B cell (primary cell): ENCODE measurements at regions not wholly inside any gene's neighbourhood (a gene's known extent, or its start where the extent isn't known, plus 50 kb on each side); places are given as distances from the start of the nearest gene placed in this dataset.

ENCODE experiments used
- ATAC-seq: fragments of 200-7000 bp; cut with Tn5 transposase; one replicate; pipeline ENCODE4 v1.10.0; 2021; ENCODE audit warnings: low read depth, mild to moderate bottlenecking, moderate number of reproducible peaks, moderate library complexity
- CTCF ChIA-PET: fragments of 350-600 bp; sonication (Branson Sonifier 250); formaldehyde crosslinking; loops from one replicate; lab custom pipeline; 2021; ENCODE audit warnings: antibody characterized with exemption, inconsistent platforms; lab: Charles Lee
- POLR2A ChIA-PET: fragments of 350-600 bp; sonication (Branson Sonifier 250); formaldehyde crosslinking; loops from one replicate; lab custom pipeline; 2021; ENCODE audit warnings: antibody characterized with exemption; lab: Charles Lee
- DNase-seq: peaks from one replicate; pipeline ENCODE4 v3.0.0; 2013
- H2AFZ ChIP-seq: 2 replicates; pipeline ENCODE4 v1.6.1; 2012; ENCODE audit warnings: mild to moderate bottlenecking, low read depth, low read length; ENCODE audit not compliant: insufficient read depth, poor library complexity, severe bottlenecking
- H3K27ac ChIP-seq, 2 donors: 1 replicate in 1 of 2; 2 replicates in 1 of 2; pipeline ENCODE4 v1.5.1; 2012 to 2013; ENCODE audit warnings: low read length in 2 of 2, mild to moderate bottlenecking in 2 of 2, moderate library complexity in 1 of 2
- H3K27me3 ChIP-seq, 4 experiments: fragments of 200-600 bp in 1 of 4; sonication (generic) in 1 of 4; replicated peaks in 1 of 4; 1 replicate in 2 of 4; 2 replicates in 2 of 4; pipeline versions ENCODE4 v1.6.1 to v1.7.0; 2013 to 2016; ENCODE audit warnings: low read length in 3 of 4, mild to moderate bottlenecking in 2 of 4, mixed read lengths in 1 of 4, moderate library complexity in 1 of 4; ENCODE audit not compliant: insufficient read depth in 4 of 4, control insufficient read depth in 3 of 4; ENCODE audit errors: control extremely low read depth in 1 of 4
- H3K36me3 ChIP-seq, 2 experiments: replicated peaks in 1 of 2; 1 replicate in 1 of 2; 2 replicates in 1 of 2; pipeline versions ENCODE4 v1.6.1 to v1.7.1; 2013; ENCODE audit warnings: low read length in 1 of 2; ENCODE audit not compliant: insufficient read depth in 2 of 2, control insufficient read depth in 1 of 2; ENCODE audit errors: control extremely low read depth in 1 of 2, extremely low read depth in 1 of 2
- H3K4me1 ChIP-seq, 2 donors: fragments of 200-600 bp in 1 of 2; sonication (generic) in 1 of 2; 1 replicate in 1 of 2; 2 replicates in 1 of 2; pipeline versions ENCODE4 v1.5.1 to v1.6.1; 2013 to 2017; ENCODE audit warnings: low read length in 2 of 2; ENCODE audit not compliant: control insufficient read depth in 2 of 2, insufficient read depth in 2 of 2
- H3K4me2 ChIP-seq: replicated peaks from 2 replicates; pipeline ENCODE3; 2012; ENCODE audit warnings: mild to moderate bottlenecking, low read depth, low read length; ENCODE audit not compliant: poor library complexity, severe bottlenecking
- H3K4me3 ChIP-seq, 5 experiments: fragments of 200-600 bp in 1 of 5; sonication (generic) in 1 of 5; 1 replicate in 3 of 5; 2 replicates in 2 of 5; pipeline versions ENCODE4 v1.5.1 to v1.7.0; 2011 to 2016; ENCODE audit warnings: low read length in 4 of 5, mild to moderate bottlenecking in 4 of 5, low read depth in 2 of 5, control low read depth in 1 of 5, moderate library complexity in 1 of 5; ENCODE audit not compliant: insufficient read depth in 1 of 5; ENCODE audit errors: control extremely low read depth in 1 of 5, extremely low read depth in 1 of 5
- H3K79me2 ChIP-seq: fragments of 200-600 bp; sonication (generic); one replicate; pipeline ENCODE4 v1.6.0; 2016; ENCODE audit warnings: low read length; ENCODE audit not compliant: control insufficient read depth, insufficient read depth
- H3K9ac ChIP-seq: fragments of 200-600 bp; sonication (generic); 2 replicates; pipeline ENCODE4 v1.6.1; 2017; ENCODE audit warnings: mild to moderate bottlenecking, low read length, moderate library complexity
- H3K9me3 ChIP-seq, 3 donors: one replicate each; pipeline versions ENCODE4 v1.6.1 to v1.7.1; 2013; ENCODE audit warnings: low read length in 2 of 3; ENCODE audit not compliant: control insufficient read depth in 2 of 3, insufficient read depth in 1 of 3; ENCODE audit errors: control extremely low read depth in 1 of 3
- H4K20me1 ChIP-seq: 2 replicates; pipeline ENCODE4 v1.6.0; 2012; ENCODE audit warnings: mild to moderate bottlenecking, low read length; ENCODE audit not compliant: insufficient read depth, control insufficient read depth, poor library complexity, severe bottlenecking
- H3K27ac Mint-ChIP-seq: one replicate; pipeline ENCODE4 v1.8.0; 2021; ENCODE audit warnings: mixed read lengths
- H3K27me3 Mint-ChIP-seq: one replicate; pipeline ENCODE4 v1.8.0; 2021; ENCODE audit warnings: mixed read lengths
- H3K4me1 Mint-ChIP-seq: one replicate; pipeline ENCODE4 v1.8.0; 2021; ENCODE audit warnings: mixed read lengths
- H3K4me3 Mint-ChIP-seq: one replicate; pipeline ENCODE4 v1.8.0; 2021; ENCODE audit warnings: mixed read lengths
- H3K9me3 Mint-ChIP-seq: one replicate; pipeline ENCODE4 v1.8.0; 2022; ENCODE audit warnings: mixed read lengths; ENCODE audit not compliant: insufficient read depth
- CTCF ChIP-seq: fragments of 200-600 bp; IDR thresholded peaks from one replicate; pipeline ENCODE4 v1.8.0; 2022; ENCODE audit warnings: antibody characterized with exemption, mild to moderate bottlenecking
- EZH2 ChIP-seq: IDR thresholded peaks from 2 replicates; pipeline ENCODE4 v1.6.1; 2012; ENCODE audit warnings: borderline replicate concordance, low read depth, mild to moderate bottlenecking, moderate library complexity, low read length; ENCODE audit not compliant: insufficient read depth, poor library complexity, severe bottlenecking
- WGBS: methylation state at CpG from one replicate; pipeline ENCODE4 v1.1.5; 2013; ENCODE audit warnings: missing lambda C conversion rate; ENCODE audit not compliant: insufficient coverage; 5-methylcytosine and 5-hydroxymethylcytosine counted together
- intact Hi-C: fragments of 100-400 bp; cut with micrococcal nuclease; formaldehyde crosslinking; loops from one replicate; pipeline ENCODE4 v1.10.0; 2022

- POLR2A ChIA-PET, result no interaction called here
- DNase-seq, result no peak
- no peaks in the 10 kb centered on the region for H3K27me3 Mint-ChIP-seq
- intact Hi-C loops, result no loop called here
- Histone ChIP-seq H4K20me1 (no peaks in the 10 kb centered on the region), H3K9me3 (peaks cover 0 to 10% (median 0%) of the 10 kb centered on the region in 3 donors), H2AFZ (no peak overlapping the region), H3K4me2 (no peak overlapping the region), H3K9ac (no peak overlapping the region), H3K79me2 (no peaks in the 10 kb centered on the region), H3K4me3 (no peak overlapping the region), H3K36me3 (no peaks in the 10 kb centered on the region), H3K27ac (no peak overlapping the region), H3K27me3 (no peaks in the 10 kb centered on the region), H3K4me1 (no peaks in the 10 kb centered on the region)
- ATAC-seq, result no peak
- no peaks in the 10 kb centered on the region for H3K4me1 Mint-ChIP-seq
- no peak for TF ChIP-seq EZH2
- TF ChIP-seq CTCF, result no peak
- H3K4me3 Mint-ChIP-seq, result no peak overlapping the region
- CTCF ChIA-PET, result no interaction called here
- H3K27ac Mint-ChIP-seq, result no peak overlapping the region
- no peaks in the 10 kb centered on the region for H3K9me3 Mint-ChIP-seq
These were observed 510.1 kb upstream of the AUTS2 start for GRCh38 chr7:69088185-69088584.

- Mint-ChIP-seq H3K27ac (no peak overlapping the region), H3K4me1 (no peaks in the 10 kb centered on the region), H3K9me3 (peaks cover 5% of the 10 kb centered on the region), H3K27me3 (no peaks in the 10 kb centered on the region), H3K4me3 (no peak overlapping the region)
- intact Hi-C loops, result no loop called here
- H3K27me3 ChIP-seq, result no peaks in the 10 kb centered on the region
- no peak overlapping the region for H3K27ac ChIP-seq
- no peaks in the 10 kb centered on the region for H4K20me1 ChIP-seq
- TF ChIP-seq EZH2, result no peak
- H3K4me1 ChIP-seq, result no peaks in the 10 kb centered on the region
- no peak for ATAC-seq
- H3K4me2 ChIP-seq, result no peak overlapping the region
- peaks cover 3 to 14% (median 6%) of the 10 kb centered on the region in 3 donors for H3K9me3 ChIP-seq
- 74% methylated on average over 3 of the region's 4 CpGs for WGBS
- CTCF ChIA-PET, result no interaction called here
- H3K36me3 ChIP-seq, result no peaks in the 10 kb centered on the region
- no peak overlapping the region for H2AFZ ChIP-seq
- no peak overlapping the region for H3K4me3 ChIP-seq
- POLR2A ChIA-PET, result no interaction called here
- no peaks in the 10 kb centered on the region for H3K79me2 ChIP-seq
- H3K9ac ChIP-seq, result no peak overlapping the region
- no peak for DNase-seq
These were observed 507.3 kb upstream of the AUTS2 start for GRCh38 chr7:69090936-69091335.
